PC-3 (cell line): ENCODE measurements at regions not wholly inside any gene's neighbourhood (a gene's known extent, or its start where the extent isn't known, plus 50 kb on each side); places are given as distances from the start of the nearest gene placed in this dataset.

Source experiments
- ATAC-seq: fragments of 200-7000 bp; cut with Tn5 transposase; 2 replicates; pipeline ENCODE4 v1.9.1; 2020; ENCODE audit warnings: mild to moderate bottlenecking, moderate library complexity
- BruUV-seq: library from RNA; stranded (reverse); fragments of 400-500 nt; replicated peaks from 2 replicates; lab custom pipeline; 2021; lab: Mats Ljungman, UMichigan
- CTCF ChIA-PET: fragments of 300-600 bp; sonication (Branson Sonifier 250); formaldehyde crosslinking; loops from one replicate; lab custom pipeline; 2022; ENCODE audit warnings: antibody characterized with exemption; lab: Charles Lee
- POLR2A ChIA-PET: fragments of 300-600 bp; sonication (Branson Sonifier 250); formaldehyde crosslinking; loops from one replicate; lab custom pipeline; 2022; ENCODE audit warnings: antibody characterized with exemption; ENCODE audit not compliant: unreplicated experiment; lab: Charles Lee
- DNase-seq: peaks from one replicate; pipeline ENCODE4 v3.0.0-alpha.2; 2015
- H2AFZ ChIP-seq: fragments of 300-600 bp; sonication (generic); 2 replicates; pipeline ENCODE4 v1.6.0; 2016; ENCODE audit warnings: antibody characterized with exemption, low read length
- H3F3A ChIP-seq: fragments of 300-600 bp; sonication (generic); one replicate; pipeline ENCODE4 v1.6.0; 2017; ENCODE audit warnings: antibody characterized with exemption, low read length, control low read depth, mild to moderate bottlenecking; ENCODE audit not compliant: unreplicated experiment
- H3K27ac ChIP-seq: fragments of 300-600 bp; sonication (generic); 2 replicates; pipeline ENCODE4 v1.5.1; 2016; ENCODE audit warnings: mild to moderate bottlenecking, low read length
- H3K27me3 ChIP-seq: fragments of 300-600 bp; sonication (generic); 2 replicates; pipeline ENCODE4 v1.6.1; 2016; ENCODE audit warnings: low read length, mixed read lengths
- H3K36me3 ChIP-seq: fragments of 300-600 bp; sonication (generic); 2 replicates; pipeline ENCODE4 v1.6.1; 2016; ENCODE audit warnings: low read depth, mixed run types, low read length, mixed read lengths
- H3K4me1 ChIP-seq: fragments of 300-600 bp; sonication (generic); 2 replicates; pipeline ENCODE4 v1.5.1; 2016; ENCODE audit warnings: low read length; ENCODE audit not compliant: insufficient read depth
- H3K4me2 ChIP-seq: fragments of 300-600 bp; sonication (generic); 2 replicates; pipeline ENCODE4 v1.6.0; 2016; ENCODE audit warnings: low read length
- H3K4me3 ChIP-seq: fragments of 300-600 bp; sonication (generic); 2 replicates; pipeline ENCODE4 v1.5.1; 2016; ENCODE audit warnings: mild to moderate bottlenecking, low read length, mixed read lengths
- H3K79me2 ChIP-seq: fragments of 300-600 bp; sonication (generic); 2 replicates; pipeline ENCODE4 v1.6.1; 2017; ENCODE audit warnings: low read length, mixed read lengths
- H3K9ac ChIP-seq: fragments of 300-600 bp; sonication (generic); 2 replicates; pipeline ENCODE4 v1.6.0; 2016; ENCODE audit warnings: mild to moderate bottlenecking, low read length
- H3K9me2 ChIP-seq: fragments of 300-600 bp; sonication (generic); replicated peaks from 2 replicates; pipeline ENCODE4 v1.6.1; 2016; ENCODE audit warnings: mixed run types, low read length, mixed read lengths
- H3K9me3 ChIP-seq: fragments of 300-600 bp; sonication (generic); 2 replicates; pipeline ENCODE4 v1.6.1; 2016; ENCODE audit warnings: low read length, mixed read lengths
- H4K20me1 ChIP-seq: fragments of 300-600 bp; sonication (generic); 2 replicates; pipeline ENCODE4 v1.6.1; 2016; ENCODE audit warnings: low read length, mixed read lengths
- CTCF ChIP-seq: fragments of 300-600 bp; sonication (generic); conservative IDR thresholded peaks from 2 replicates; pipeline ENCODE4 v1.5.1; 2017; ENCODE audit warnings: antibody characterized with exemption, low read depth, mild to moderate bottlenecking, low read length
- EZH2 ChIP-seq: fragments of 300-600 bp; sonication (generic); IDR thresholded peaks from one replicate; pipeline ENCODE4 v1.6.1; 2017; ENCODE audit warnings: antibody characterized with exemption, mild to moderate bottlenecking, low read length; ENCODE audit not compliant: unreplicated experiment
- EZH2phosphoT487 ChIP-seq: fragments of 300-600 bp; sonication (generic); IDR thresholded peaks from 2 replicates; pipeline ENCODE4 v1.6.1; 2018; ENCODE audit warnings: mild to moderate bottlenecking, antibody characterized with exemption, low read length, borderline replicate concordance
- intact Hi-C: fragments of 100-400 bp; cut with micrococcal nuclease; formaldehyde crosslinking; loops from 2 replicates; pipeline ENCODE4 v1.9.0; 2023

- intact Hi-C loops, result no loop called here
- Histone ChIP-seq H3F3A (no peaks in the 10 kb centered on the region), H3K4me1 (no peaks in the 10 kb centered on the region), H3K79me2 (no peaks in the 10 kb centered on the region), H3K9ac (no peak overlapping the region), H3K9me3 (no peaks in the 10 kb centered on the region), H3K27ac (no peak overlapping the region), H4K20me1 (no peaks in the 10 kb centered on the region), H3K4me2 (no peak overlapping the region), H3K36me3 (no peaks in the 10 kb centered on the region), H3K4me3 (no peak overlapping the region), H3K27me3 (no peaks in the 10 kb centered on the region), H3K9me2 (no peaks in the 10 kb centered on the region), H2AFZ (no peak overlapping the region)
- DNase-seq (peak; percentile 8), ATAC-seq (no peak)
- TF ChIP-seq EZH2phosphoT487, result no peak
- TF ChIP-seq EZH2, result no peak
- ChIA-PET CTCF (no interaction called here), POLR2A (no interaction called here)
- BruUV-seq, result no TSS peak
These were observed 452.1 kb upstream of the PPP2R3A start for GRCh38 chr3:135513106-135514059.

GRCh38 chr3:135514060-135514448, 451.5 kb upstream of the PPP2R3A start:
- intact Hi-C loops, result no loop called here

GRCh38 chr3:135516143-135516542, 449.4 kb upstream of the PPP2R3A start:
- H3K36me3 ChIP-seq, result no peaks in the 10 kb centered on the region
- no peaks in the 10 kb centered on the region for H3K79me2 ChIP-seq
- H3K9me3 ChIP-seq, result no peaks in the 10 kb centered on the region
- ATAC-seq, result no peak
- H4K20me1 ChIP-seq, result no peaks in the 10 kb centered on the region
- H3F3A ChIP-seq, result no peaks in the 10 kb centered on the region
- no peak overlapping the region for H3K4me3 ChIP-seq
- H2AFZ ChIP-seq, result no peak overlapping the region
- no peak overlapping the region for H3K9ac ChIP-seq
- POLR2A ChIA-PET, result no interaction called here
- intact Hi-C loops, result no loop called here
- H3K27me3 ChIP-seq, result no peaks in the 10 kb centered on the region
- H3K4me1 ChIP-seq, result no peaks in the 10 kb centered on the region
- no peak overlapping the region for H3K4me2 ChIP-seq
- H3K9me2 ChIP-seq, result no peaks in the 10 kb centered on the region
- peak; percentile 19 for DNase-seq
- CTCF ChIA-PET, result no interaction called here
- no peak overlapping the region for H3K27ac ChIP-seq
- TF ChIP-seq EZH2 (no peak), CTCF (0 out of 2 replicates have a peak, but pooled peaks have one; percentile 29)
- no TSS peak for BruUV-seq

More at GRCh38 chr3:135514060-135514448, 451.5 kb upstream of the PPP2R3A start:
- Histone ChIP-seq H3F3A (no peaks in the 10 kb centered on the region), H3K9ac (no peak overlapping the region), H3K9me3 (no peaks in the 10 kb centered on the region), H2AFZ (no peak overlapping the region), H3K27me3 (no peaks in the 10 kb centered on the region), H3K9me2 (no peaks in the 10 kb centered on the region), H3K79me2 (no peaks in the 10 kb centered on the region), H3K27ac (no peak overlapping the region), H3K4me3 (no peak overlapping the region), H3K4me1 (no peaks in the 10 kb centered on the region), H4K20me1 (no peaks in the 10 kb centered on the region), H3K36me3 (no peaks in the 10 kb centered on the region), H3K4me2 (no peak overlapping the region)
- no peak for TF ChIP-seq EZH2
- TF ChIP-seq EZH2phosphoT487, result no peak
- TF ChIP-seq CTCF, result no peak
- DNase-seq (no peak), ATAC-seq (no peak)
- POLR2A ChIA-PET, result no interaction called here
- BruUV-seq, result no TSS peak
- CTCF ChIA-PET, result no interaction called here
